HG02623 (cell line): ENCODE measurements at regions not wholly inside any gene's neighbourhood (a gene's known extent, or its start where the extent isn't known, plus 50 kb on each side); places are given as distances from the start of the nearest gene placed in this dataset.

Experiments used
- ATAC-seq: cut with Tn5 transposase; IDR thresholded peaks from one replicate; pipeline ENCODE4 v1.9.1; 2021; ENCODE audit warnings: moderate library complexity; ENCODE audit not compliant: unreplicated experiment

DNA sequence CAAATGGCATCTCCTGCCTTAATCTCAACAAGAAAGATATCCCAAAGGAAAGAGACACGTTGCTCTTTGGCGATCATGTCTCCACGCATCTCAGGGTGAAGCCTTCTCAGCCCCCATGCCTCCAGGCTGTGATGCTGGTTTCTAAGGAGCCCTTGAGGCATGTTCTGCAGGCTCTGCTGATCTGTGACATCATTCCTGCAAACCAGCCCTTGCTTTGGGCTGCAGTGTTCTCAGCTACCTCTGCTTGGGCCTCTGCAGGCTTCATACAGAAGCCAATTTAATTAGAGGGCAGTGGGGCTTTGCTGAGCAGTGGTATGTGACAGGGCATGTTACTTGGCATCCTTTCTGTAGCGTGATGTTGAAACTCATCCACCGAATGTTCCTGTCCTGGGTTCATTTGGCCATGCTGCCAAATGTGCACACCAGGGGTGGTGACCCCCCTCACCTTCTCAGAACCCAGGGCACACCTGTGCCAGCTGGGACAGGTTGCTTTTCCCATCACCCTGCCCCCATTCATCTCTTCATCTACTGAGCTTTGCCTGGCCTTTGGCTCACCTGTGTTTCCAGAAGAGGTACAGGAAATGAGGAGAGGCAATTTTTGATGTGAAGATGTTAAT is 230.9 kb downstream of the TEX29 start:
- no peak for ATAC-seq

GRCh38 chr13:111552891-111553655 is 232.6 kb downstream of the TEX29 start:
- no peak for ATAC-seq

GRCh38 chr13:111554539-111555267 is 234.3 kb downstream of the TEX29 start:
- ATAC-seq, result no peak

- no peak for ATAC-seq
Measured at GRCh38 chr13:111555268-111555808, 234.9 kb downstream of the TEX29 start.

GRCh38 chr13:111555903-111556302 is 235.5 kb downstream of the TEX29 start:
- no peak for ATAC-seq

DNA sequence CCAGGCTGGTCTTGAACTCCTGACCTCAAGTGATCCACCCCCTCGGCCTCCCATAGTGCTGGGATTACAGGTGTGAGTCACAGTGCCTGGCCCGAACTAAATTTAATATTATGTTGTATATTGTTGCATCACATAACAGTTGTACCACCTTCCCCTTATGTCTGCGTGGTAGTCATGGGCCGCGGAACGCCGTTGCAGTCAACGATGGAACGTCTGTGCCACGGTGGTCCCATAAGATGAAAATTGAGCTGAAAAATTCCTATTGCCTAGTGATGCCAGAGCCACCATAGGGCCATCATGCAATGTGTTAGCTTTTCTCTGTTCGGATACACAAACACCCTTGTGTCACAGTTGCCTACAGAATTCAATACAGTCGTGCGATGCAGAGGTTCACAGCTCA is 236.1 kb downstream of the TEX29 start:
- no peak for ATAC-seq

DNA sequence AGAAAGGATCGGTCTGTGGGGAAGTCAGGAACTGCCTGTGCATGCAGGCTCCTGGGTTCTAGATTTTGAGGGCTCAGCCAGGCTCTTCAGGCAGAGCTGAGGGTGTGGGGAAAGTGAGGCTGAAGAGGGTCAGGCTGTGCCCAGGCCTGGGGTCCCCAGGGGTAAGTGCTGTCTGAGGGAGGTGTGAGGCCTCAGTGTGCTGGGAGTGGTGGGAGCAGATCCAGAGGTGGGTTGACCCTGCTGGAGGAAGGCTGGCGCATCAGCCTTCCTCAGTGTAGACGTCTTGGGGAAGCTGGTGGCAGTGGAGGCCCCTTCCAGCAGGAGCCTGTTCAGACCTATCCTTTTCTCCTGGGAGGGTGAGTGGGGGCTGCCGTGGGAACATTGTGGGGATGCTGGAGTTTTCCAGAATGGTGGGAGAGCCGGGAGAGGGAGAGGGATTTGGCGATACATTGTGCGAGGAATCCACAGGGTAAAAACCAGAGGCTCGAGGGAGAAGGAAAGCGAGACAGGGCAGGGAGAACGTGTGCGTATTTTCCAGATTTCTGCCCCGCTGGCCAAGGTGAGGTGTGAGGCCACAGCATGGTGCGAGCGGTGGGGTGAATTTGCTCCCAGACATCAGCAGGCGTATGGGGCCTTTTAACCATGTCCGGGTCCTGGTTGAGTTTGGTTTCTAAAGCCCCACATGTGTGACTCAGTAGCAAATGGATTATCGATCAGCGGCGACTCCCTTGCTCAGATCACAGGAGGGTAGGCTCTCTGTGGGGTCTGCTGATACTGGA is 237.7 kb downstream of the TEX29 start:
- ATAC-seq, result no peak

- no peak for ATAC-seq
Measured at GRCh38 chr13:111558700-111559088, 238.3 kb downstream of the TEX29 start.

DNA sequence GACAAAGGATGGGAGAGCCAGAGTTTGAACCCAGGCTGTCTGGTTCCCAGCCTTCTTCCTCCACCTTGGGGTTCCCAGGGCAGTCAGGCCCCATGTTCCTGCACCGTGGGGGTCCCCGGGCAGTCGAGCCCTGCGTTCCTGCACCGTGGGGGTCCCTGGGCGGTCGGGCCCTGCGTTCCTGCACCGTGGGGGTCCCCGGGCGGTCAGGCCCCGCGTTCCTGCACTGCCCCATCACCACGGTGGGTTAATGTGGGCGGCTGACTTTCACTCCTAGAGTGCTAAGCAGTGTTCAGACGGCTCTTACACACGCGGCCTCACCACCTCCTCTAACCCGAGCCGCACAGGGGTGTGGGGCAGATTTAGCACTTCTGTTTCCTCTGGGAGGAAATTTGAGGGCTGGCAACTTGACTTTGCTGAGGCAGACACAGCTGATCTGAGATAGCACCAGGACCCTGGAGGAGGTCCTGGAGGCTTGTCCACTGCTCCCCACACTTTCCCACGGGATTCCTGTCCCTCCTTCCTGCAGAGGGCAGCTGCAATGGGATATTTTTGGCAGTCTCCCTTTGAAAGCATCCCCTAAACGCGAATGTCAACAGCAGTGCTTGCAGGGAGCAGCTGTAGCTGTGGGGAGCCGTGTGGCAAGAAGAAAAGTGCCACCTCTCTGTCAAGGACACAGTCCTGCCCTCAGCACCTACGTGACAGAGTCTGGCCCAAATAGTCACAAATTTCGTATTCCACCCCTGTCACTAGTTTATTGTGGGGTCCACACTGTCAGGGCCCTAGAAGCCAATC is 239.4 kb downstream of the TEX29 start:
- no peak for ATAC-seq

DNA sequence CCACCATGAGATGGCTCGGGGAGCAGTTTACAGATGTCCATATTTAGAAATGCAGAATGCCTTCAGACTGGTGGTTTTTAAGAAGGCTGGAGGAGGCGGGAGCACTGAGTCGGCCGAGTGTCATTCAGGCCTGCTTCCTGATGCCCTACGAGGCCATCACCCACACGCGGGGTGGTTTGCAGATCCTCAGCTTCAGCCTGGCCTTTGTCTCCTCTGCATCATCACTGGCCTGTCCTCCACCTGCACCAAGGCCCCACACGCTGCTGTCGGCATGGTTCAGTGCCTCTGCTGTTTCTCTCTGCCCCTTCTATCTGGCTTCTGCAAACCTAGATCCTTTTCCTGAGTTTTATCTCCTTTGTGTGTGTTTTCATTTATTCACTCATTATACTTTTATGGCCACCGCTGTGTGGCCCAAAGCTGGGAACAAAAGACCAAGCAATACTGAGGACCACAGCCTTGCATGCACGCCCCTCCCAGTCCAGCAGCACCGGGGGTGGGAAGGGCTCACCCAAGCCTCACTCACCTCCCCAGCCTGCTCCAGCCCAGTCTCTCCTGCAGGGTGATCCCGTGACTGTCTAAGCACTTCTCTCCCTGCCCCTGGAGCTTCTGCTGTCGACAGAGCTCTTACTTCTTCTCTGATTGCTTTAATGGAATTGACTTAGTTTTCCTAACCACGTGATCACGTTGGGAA is 240.8 kb downstream of the TEX29 start:
- ATAC-seq, result no peak

DNA sequence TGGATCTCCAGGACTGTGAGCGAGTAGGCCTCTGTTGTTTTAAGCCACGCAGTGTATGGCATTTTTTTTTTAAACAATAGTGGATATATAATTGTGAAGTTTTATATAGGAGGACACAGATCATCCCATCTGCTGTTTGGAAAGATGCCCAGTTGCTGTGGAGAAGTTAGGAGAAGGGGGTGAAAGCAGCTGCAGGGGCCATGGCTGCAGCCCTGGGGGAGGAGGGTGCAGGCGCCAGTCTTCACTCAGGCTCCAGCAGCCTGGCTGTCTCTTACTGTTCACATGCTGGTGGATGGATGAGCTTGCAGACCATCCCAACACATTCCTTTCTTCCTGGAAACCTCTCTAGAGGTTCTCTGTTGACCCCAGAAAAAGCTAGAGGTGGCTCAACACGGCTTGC is 242.3 kb downstream of the TEX29 start:
- ATAC-seq, result no peak

DNA sequence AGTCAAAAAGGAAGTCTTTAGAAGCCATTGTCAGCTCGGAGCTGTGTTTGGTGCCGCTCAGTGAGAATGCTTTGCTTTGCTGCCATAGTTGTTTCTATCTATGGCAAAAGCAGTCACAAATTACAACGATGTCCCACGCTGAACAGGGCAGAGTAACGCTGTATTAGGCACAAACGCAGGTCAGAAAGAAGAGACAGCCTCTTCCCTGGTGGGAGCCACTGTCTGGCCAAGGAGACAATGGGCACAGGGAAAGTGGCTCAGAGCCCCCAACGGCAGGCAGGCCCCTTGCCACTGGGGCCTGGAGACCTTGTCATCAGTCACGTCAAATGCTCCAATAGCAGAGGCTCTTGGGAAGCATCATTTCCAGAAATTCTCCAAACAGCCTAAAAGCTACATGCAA is 244.2 kb downstream of the TEX29 start:
- ATAC-seq, result no peak

GRCh38 chr13:111565400-111565799 is 245.0 kb downstream of the TEX29 start:
- no peak for ATAC-seq

DNA sequence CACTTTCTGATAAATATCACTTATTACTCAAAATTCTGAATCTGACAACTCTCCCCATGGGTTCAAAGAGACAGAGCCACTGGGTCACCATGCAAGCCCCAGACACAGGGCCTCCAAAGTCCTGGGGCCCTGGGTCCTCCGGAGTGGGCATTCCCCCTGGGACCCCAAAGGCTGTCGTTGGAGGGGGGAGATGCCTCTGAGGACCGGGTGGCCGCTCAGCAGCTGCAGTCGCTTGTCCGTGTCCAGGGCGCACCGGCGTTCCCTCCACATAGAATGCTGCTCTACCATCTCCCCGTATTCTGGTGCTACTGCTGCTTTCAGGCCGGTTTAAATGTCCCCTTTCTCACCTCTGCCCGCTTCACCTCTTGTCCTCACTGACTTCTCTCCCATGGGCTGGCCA is 246.1 kb downstream of the TEX29 start:
- ATAC-seq, result no peak

- ATAC-seq, result no peak
Measured at GRCh38 chr13:111567637-111568036, 247.2 kb downstream of the TEX29 start.

DNA sequence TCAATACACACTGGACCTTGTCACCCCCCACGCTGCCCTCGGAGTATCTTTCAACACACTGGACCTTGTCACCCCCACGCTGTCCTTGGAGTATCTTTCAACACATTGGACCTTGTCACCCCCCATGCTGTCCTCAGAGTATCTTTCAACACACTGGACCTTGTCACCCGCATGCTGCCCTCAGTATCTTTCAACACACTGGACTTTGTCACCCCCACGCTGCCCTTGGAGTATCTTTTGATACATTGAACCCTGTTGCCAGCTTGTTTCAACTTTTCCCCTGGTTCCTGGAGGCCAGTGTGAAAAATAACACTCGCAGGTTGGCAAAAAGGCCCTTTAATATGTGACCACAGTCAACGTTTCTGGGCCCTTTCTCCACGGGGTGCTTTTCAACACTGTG is 247.8 kb downstream of the TEX29 start:
- ATAC-seq, result no peak

DNA sequence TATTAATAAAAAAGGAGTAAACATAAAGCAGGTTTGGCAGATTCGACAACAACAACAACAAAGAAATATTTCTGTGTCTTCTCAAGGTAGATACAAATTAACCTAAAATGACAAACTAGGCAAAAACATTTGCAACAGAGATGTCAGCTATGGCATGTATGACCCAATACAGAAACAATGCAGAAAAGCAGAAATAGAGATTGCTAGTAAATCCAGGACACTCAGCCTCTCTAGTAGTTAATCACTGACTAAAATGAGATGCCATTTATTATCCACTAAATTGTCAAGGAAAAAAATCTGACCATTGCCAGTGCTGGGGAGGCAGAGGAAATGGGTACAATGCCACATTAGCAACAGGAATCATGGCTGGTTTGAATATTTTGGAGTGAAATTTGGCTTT is 250.5 kb downstream of the TEX29 start:
- ATAC-seq, result no peak

DNA sequence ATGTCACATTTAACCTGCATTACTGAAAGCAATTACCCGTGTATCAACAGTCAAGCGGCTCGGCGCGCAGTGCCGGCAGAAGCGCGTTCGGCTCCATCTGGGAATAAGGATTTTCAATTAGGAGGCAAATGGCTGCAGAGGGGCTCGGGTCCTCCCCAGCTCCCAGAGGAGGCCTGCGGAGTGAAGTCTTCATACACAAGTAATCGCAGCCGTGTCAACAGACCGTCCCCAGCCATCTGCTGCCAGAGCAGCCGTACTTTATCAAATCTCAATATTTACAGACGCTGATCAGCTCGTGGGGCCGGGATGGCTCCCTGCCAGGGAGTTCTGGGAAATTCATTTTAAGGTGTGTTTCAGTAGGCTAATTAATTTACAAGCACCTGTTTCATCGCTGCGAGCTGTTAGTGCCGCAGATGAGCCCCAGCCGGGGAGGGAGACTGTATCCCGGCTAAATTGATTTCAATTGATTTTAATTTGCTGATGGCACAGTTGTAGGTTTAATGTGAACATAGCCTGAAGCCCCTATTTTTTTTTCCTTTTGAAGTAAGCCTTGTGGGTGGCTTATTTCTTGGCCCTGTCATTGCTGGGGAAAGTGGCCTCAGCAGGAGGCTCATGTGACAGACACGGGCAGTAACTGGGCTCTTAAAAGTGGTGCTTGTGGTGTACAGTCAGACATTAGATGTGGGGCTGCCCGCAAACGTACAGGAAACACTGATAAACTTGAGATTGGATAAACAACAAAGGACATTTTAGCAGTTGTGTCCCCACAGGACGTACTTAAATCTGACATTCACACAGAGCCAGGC is 252.7 kb downstream of the TEX29 start:
- no peak for ATAC-seq

DNA sequence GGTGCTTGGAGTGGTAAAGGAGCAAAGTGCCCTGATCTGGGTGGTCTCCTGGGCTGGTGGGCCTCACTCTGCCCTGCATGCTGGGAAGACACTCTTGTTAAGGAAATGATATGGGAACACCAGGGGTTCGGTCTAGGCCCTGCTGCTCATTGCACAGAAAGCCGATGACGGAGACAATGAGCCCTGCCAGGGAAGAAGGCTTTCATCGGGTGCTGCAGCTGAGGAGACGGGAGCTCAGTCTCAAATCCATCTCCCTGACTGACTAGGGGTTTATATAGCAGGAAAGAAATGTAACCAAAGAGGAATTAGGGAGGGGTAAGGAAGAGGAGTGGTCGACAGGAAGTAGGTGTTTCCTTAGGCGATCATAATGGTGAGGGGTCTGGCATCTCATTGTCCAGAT is 253.4 kb downstream of the TEX29 start:
- no peak for ATAC-seq
